Effector memory CD4-positive, alpha-beta T cell (primary cell): ENCODE measurements at regions not wholly inside any gene's neighbourhood (a gene's known extent, or its start where the extent isn't known, plus 50 kb on each side); places are given as distances from the start of the nearest gene placed in this dataset.

Experiments used
- DNase-seq, 3 donors: peaks; one replicate each; pipeline ENCODE4 v3.0.0-alpha.2; 2020
- H3K27ac ChIP-seq: 2 replicates; pipeline ENCODE4 v1.7.0; 2013; ENCODE audit warnings: mild to moderate bottlenecking, low read length, moderate library complexity; ENCODE audit not compliant: insufficient read depth, poor library complexity, severe bottlenecking
- H3K27me3 ChIP-seq: replicated peaks from 2 replicates; pipeline ENCODE4 v1.7.0; 2013; ENCODE audit warnings: mild to moderate bottlenecking, low read length; ENCODE audit not compliant: insufficient read depth, control insufficient read depth, poor library complexity, severe bottlenecking
- H3K36me3 ChIP-seq: 2 replicates; pipeline ENCODE4 v1.7.0; 2013; ENCODE audit warnings: mild to moderate bottlenecking, low read length, moderate library complexity; ENCODE audit not compliant: control insufficient read depth, insufficient read depth
- H3K4me1 ChIP-seq: 2 replicates; pipeline ENCODE4 v1.7.0; 2013; ENCODE audit warnings: low read length, mild to moderate bottlenecking; ENCODE audit not compliant: control insufficient read depth, insufficient read depth, poor library complexity, severe bottlenecking
- H3K4me3 ChIP-seq: 2 replicates; pipeline ENCODE4 v1.7.0; 2013; ENCODE audit warnings: low read length, low read depth, mild to moderate bottlenecking; ENCODE audit not compliant: insufficient read depth, poor library complexity, severe bottlenecking
- H3K9me3 ChIP-seq: 2 replicates; pipeline ENCODE4 v1.7.0; 2013; ENCODE audit warnings: mild to moderate bottlenecking, low read length, moderate library complexity; ENCODE audit not compliant: control insufficient read depth

DNA sequence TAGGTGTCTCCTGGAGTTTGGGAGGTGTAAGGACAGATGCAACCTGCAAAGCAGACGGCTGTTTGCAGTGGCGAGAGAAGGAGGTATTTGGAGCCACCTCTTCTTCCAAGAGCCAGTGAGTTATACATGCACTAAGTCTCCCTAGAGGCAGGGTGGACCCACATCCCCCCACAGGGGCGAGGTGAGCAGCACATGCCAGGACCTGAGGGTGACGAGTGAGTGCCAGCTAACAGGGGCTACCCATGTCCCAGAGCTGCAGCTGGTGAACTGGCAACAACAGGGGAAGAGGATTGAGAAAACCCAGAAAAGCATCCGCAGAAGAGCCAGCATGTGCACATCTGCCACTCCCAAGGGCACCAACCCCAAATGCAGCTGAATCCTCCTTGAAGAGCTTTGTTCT, 95.1 kb downstream of the CD83 start:
- Histone ChIP-seq H3K36me3 (no peaks in the 10 kb centered on the region), H3K4me3 (no peak overlapping the region), H3K4me1 (peaks cover 9% of the 10 kb centered on the region), H3K27ac (no peak overlapping the region), H3K27me3 (no peaks in the 10 kb centered on the region), H3K9me3 (no peaks in the 10 kb centered on the region)
- no peak for DNase-seq

DNA sequence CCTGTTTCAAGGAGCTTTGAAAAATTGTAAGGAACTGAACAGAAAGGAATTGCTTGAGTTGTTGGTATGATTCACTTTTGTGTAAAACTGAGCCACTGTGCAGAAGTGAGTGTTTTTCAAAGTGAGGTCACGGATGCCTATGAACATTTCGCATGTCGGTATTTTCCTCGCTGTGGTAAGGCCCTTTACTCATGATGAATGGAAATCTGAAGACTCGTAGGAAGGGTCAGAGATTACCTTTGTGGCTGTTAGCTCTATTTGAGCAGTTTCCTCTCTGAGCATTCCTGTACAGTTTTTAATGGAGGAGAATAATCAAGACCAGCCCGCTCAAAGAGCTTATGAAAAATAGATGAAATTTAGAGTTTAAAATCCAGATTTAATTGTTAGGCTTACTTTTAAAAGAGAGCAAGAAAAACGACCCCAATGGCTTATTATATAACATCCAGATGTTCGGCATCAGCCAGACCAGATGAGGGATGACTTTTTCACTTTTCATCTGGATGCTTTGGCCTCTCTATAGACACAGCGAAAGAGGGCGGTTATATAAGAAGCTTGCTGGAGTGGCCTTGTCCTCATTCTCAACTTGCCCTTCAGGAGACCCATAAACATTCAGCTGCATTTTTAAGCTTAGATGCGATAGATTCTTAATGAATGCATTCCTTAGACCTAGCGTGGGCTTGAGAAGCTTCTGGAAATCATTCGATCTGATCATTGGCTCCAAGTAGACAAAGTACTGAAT, 99.5 kb downstream of the CD83 start:
- H3K9me3 ChIP-seq, result no peaks in the 10 kb centered on the region
- no peaks in the 10 kb centered on the region for H3K27me3 ChIP-seq
- H3K36me3 ChIP-seq, result no peaks in the 10 kb centered on the region
- no peak for DNase-seq
- no peak overlapping the region for H3K4me3 ChIP-seq
- no peak overlapping the region for H3K27ac ChIP-seq
- H3K4me1 ChIP-seq, result no peaks in the 10 kb centered on the region

DNA sequence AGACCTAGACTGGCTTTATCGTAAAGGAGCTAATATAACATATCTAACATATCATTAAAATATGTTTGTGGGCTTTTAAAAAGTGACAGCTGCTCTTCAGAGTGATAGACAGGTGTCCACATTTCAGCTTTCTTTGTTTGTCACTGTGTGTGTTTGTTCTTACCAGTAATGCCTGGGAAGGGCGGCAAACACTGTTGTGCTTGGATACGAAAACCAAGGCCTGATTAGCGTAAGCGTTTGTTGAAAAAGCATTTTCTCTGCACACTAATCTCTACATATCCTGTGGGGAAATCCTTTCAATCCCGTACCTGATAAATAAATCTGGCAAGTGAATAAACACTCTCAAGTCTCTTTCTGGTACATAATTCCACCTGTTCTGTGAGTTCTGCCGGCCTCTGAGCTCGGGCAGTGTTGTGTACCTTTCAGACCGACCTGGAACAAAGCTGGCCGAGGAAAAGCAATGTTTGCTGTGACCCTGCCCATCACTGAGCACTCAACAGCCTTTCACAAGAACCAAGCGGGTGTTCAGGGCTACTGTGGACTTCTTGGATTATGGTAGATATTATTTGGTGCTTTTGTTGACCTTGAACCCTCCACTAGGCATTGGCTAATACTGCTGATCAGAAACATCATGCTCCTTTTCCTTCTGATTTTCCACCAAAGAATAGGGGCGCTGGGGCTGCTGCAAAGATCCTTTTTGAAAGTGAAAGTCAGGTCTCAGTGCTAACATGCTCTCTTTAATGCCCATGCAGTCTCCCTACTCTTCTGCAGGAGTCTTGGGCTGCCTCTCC, 100.4 kb downstream of the CD83 start:
- Histone ChIP-seq H3K4me3 (no peak overlapping the region), H3K4me1 (no peaks in the 10 kb centered on the region), H3K27ac (no peak overlapping the region), H3K36me3 (no peaks in the 10 kb centered on the region), H3K9me3 (no peaks in the 10 kb centered on the region), H3K27me3 (no peaks in the 10 kb centered on the region)
- DNase-seq, result no peak

DNA sequence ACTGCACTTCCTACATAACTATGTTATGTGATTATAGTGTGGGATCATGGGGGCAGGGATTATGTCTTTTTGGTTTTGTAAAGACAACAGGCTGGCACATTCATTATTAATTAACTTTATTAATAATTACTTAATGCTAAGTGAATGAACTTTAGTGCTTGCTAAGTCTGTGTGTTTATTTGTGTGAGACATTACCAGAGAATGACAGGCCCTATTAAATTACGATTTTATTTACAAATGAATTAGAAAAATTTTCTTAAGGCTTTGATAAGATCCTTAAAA, 100.9 kb downstream of the CD83 start:
- Histone ChIP-seq H3K4me1 (no peaks in the 10 kb centered on the region), H3K27ac (no peak overlapping the region), H3K9me3 (no peaks in the 10 kb centered on the region), H3K36me3 (no peaks in the 10 kb centered on the region), H3K4me3 (no peak overlapping the region), H3K27me3 (no peaks in the 10 kb centered on the region)
- no peak for DNase-seq

DNA sequence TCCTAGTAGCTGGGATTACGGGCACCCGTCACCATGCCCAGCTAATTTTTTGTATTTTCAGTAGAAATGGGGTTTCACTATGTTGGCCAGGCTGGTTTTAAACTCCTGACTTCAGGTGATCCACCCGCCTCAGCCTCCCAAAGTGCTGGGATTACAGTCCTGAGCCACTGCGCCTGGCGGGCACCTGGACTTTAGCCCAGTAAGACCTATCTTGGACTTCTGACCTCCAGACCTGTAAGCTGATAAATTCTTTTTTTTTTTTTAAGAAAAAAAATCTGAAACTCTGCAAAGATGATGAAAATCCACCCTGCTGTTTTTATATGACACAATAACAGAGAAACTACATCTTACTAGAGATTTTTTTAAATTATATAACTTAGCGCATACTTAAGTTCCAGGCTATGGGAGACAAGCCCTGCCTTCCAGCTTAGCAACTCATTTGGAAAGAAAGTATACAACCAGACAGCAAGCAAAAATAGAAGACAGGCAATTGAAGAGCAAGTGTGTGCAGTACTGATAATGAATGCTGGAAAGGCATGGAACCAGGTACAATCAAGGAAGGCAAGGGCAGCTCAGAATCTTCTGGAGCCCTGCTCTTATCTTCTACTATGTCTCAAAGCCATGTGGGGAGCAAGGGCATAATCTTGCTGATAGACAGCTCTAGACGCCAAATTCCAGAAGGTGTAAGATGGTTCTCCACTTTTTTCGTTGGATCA, 104.2 kb downstream of the CD83 start:
- no peaks in the 10 kb centered on the region for H3K4me1 ChIP-seq
- no peak for DNase-seq
- no peaks in the 10 kb centered on the region for H3K27me3 ChIP-seq
- no peak overlapping the region for H3K27ac ChIP-seq
- H3K4me3 ChIP-seq, result no peak overlapping the region
- H3K36me3 ChIP-seq, result no peaks in the 10 kb centered on the region
- no peaks in the 10 kb centered on the region for H3K9me3 ChIP-seq

DNA sequence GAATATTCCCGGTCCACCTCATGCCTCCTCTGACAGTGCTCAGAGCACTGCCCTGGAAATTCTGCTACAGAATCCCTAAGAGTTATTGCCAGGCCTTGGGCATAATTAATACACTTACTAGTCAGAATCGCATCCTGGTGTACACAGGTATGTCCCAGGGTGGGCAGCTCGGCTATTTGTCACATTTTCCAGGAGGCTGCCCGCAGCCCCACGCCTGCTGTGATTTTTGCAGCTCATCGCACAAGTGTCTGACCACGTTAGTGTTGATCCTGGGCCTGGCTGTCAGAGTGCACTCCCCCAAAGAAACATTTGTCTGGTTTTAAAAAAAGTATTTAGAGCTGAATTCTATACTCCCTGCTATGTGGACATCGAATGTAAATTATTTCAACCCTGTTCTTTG, 105.4 kb downstream of the CD83 start:
- no peaks in the 10 kb centered on the region for H3K36me3 ChIP-seq
- no peaks in the 10 kb centered on the region for H3K4me1 ChIP-seq
- H3K27me3 ChIP-seq, result no peaks in the 10 kb centered on the region
- no peak overlapping the region for H3K4me3 ChIP-seq
- DNase-seq, result no peak
- no peak overlapping the region for H3K27ac ChIP-seq
- H3K9me3 ChIP-seq, result no peaks in the 10 kb centered on the region

DNA sequence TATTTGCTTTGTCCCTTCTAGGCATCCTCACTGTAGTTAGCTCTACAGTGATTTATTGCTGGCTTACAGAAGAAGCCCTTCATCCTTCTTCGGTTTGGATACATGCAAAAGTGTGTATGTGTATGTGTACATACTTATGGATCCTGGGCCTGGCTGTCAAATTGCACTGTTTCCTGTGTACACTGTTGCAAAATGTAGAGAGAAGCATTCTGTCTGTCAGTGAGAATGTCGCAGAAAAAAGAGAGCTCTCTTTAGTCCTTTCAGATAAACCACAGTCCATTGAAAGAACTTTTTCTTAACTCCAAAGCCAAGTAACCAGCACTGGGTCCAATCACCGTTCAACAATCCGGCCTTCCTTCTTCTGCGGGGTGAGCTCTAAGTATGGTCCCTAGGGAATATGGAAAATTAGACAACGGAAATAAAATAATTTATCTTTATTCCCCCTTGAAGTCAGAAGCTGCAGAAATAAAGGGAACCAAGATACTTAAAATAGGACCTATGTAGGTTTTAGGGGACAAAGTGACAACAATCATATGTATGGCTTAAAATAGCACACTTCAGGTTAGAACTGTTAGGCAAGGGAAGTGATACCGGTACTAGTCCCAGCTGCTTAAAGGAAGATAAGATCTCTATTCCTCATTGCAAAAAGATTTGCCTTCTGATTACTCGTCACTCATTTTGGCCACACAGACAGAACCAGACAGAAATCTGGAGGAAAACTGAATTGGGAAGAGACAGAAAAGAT, 107.0 kb downstream of the CD83 start:
- H3K36me3 ChIP-seq, result no peaks in the 10 kb centered on the region
- H3K27ac ChIP-seq, result no peak overlapping the region
- no peak overlapping the region for H3K4me3 ChIP-seq
- H3K27me3 ChIP-seq, result no peaks in the 10 kb centered on the region
- DNase-seq, result no peak
- no peaks in the 10 kb centered on the region for H3K9me3 ChIP-seq
- H3K4me1 ChIP-seq, result no peaks in the 10 kb centered on the region

DNA sequence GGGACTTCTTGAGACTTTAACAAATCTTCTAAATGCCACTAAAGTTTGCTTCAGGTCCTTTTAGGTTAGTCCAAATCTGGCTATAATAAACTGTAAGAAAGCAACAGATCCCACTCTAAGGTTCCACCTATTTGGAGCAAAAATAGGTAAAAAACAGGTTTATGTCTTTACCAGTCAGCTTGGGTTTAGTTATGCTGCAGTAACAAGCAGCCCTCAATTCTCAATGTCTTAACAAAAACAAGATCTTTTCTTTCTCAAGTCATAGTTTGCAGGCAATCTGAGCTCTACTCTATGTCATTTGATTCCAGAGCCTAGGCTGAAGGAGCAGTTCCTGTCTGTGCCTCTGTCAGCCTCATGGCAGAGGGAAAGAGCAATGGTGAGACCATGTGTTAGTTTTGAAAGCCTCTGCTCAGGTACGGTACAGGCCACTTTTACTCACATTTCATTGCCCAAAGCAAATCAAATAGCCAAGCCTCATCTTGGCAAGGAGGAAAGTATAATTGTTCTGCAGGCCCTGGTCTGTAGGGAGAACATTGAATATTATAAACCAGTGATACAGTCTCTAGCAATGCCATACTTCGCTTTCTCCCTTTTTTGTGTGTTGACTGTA, 108.6 kb downstream of the CD83 start:
- Histone ChIP-seq H3K9me3 (no peaks in the 10 kb centered on the region), H3K36me3 (no peaks in the 10 kb centered on the region), H3K4me1 (no peaks in the 10 kb centered on the region), H3K27me3 (no peaks in the 10 kb centered on the region), H3K4me3 (no peak overlapping the region), H3K27ac (no peak overlapping the region)
- no peak for DNase-seq

DNA sequence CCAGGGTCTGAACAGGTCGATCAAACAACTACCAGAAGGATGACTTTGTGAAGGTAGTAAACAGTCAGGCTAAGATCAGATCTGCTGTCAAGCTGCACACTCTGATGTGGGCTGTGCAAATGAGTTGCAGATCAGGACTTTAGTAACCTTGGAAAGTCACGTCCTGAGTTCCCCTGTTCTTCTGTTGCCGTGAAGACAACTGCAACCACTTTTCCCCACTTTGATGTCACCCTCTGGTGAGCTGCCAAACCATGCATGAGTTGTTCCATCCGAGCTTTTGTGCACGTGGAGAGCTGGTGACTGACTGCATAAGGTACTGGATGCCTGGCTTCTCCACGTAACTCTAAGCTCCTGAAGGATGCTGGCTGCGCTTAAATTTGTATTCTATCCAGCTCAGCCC, 111.0 kb downstream of the CD83 start:
- DNase-seq, result no peak
- H3K36me3 ChIP-seq, result no peaks in the 10 kb centered on the region
- no peaks in the 10 kb centered on the region for H3K4me1 ChIP-seq
- no peaks in the 10 kb centered on the region for H3K9me3 ChIP-seq
- no peak overlapping the region for H3K27ac ChIP-seq
- no peak overlapping the region for H3K4me3 ChIP-seq
- no peaks in the 10 kb centered on the region for H3K27me3 ChIP-seq
